NB4 (cell line): ENCODE measurements at regions not wholly inside any gene's neighbourhood (a gene's known extent, or its start where the extent isn't known, plus 50 kb on each side); places are given as distances from the start of the nearest gene placed in this dataset.

ENCODE experiments used
- DNase-seq: peaks from one replicate; pipeline ENCODE4 v3.0.0; 2010; ENCODE audit warnings: low read depth
- H3K4me3 ChIP-seq: one replicate; pipeline ENCODE4 v1.5.1; 2011; ENCODE audit warnings: mild to moderate bottlenecking, low read depth, low read length, moderate library complexity
- MAX ChIP-seq: IDR thresholded peaks from 2 replicates; pipeline ENCODE4 v1.6.1; 2011; ENCODE audit warnings: low read depth, low read length
- MYC ChIP-seq: IDR thresholded peaks from 2 replicates; pipeline ENCODE4 v1.6.1; 2011; ENCODE audit warnings: low read depth, low read length
- POLR2A ChIP-seq: IDR thresholded peaks from 2 replicates; pipeline ENCODE4 v1.6.1; 2011; ENCODE audit warnings: mild to moderate bottlenecking; ENCODE audit not compliant: insufficient read length; ENCODE audit errors: extremely low read depth
- TF ChIP-seq, protein P1 (sequence below): IDR thresholded peaks from one replicate; pipeline ENCODE4 v1.5.1; 2012; ENCODE audit warnings: low read depth, low read length

DNA sequence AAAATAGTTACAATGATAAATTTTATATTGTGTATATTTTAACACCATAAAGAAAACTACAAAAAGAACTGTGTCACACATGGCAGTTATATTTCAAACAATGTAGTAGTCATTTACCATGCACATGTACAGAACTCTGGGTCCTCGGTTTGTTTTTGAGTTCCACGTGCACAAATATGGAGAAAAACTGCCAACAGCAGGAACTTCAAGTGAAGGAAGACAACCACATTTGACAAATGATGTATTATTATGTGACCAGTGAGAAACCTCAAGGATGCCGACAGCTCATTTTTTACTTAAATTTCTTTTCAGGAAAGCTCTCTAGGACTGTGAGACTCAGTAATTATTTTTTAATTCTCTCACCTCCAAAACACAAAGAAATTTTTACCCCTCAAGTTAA, 244.2 kb upstream of the USP15 start:
- no peak for DNase-seq
- no peak overlapping the region for H3K4me3 ChIP-seq
- TF ChIP-seq, protein P1, sequence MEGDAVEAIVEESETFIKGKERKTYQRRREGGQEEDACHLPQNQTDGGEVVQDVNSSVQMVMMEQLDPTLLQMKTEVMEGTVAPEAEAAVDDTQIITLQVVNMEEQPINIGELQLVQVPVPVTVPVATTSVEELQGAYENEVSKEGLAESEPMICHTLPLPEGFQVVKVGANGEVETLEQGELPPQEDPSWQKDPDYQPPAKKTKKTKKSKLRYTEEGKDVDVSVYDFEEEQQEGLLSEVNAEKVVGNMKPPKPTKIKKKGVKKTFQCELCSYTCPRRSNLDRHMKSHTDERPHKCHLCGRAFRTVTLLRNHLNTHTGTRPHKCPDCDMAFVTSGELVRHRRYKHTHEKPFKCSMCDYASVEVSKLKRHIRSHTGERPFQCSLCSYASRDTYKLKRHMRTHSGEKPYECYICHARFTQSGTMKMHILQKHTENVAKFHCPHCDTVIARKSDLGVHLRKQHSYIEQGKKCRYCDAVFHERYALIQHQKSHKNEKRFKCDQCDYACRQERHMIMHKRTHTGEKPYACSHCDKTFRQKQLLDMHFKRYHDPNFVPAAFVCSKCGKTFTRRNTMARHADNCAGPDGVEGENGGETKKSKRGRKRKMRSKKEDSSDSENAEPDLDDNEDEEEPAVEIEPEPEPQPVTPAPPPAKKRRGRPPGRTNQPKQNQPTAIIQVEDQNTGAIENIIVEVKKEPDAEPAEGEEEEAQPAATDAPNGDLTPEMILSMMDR = no peak
- TF ChIP-seq POLR2A (no peak), MAX (no peak), MYC (no peak)

DNA sequence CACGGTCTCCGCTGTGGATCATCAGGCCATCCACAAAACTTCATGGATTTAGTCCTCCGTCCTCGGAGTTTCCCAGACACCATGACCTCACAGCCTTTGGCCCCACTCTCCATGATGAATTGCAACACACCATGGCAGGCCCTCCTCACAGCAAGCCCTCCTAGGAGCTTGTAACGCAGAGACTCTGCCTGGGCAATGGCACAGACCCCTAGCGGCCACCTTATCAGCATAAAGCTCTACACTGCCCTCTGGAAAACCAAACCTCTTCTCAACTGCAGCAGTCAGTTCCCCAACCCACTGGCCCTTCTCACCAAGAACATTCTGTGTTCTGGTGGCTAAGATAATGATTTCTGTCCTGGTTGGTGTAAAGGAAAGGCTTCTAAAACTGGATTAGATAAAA, 238.4 kb upstream of the USP15 start:
- TF ChIP-seq MYC (no peak), POLR2A (no peak)
- TF ChIP-seq, protein P1 = no peak
- DNase-seq = no peak
- no peak overlapping the region for H3K4me3 ChIP-seq

DNA sequence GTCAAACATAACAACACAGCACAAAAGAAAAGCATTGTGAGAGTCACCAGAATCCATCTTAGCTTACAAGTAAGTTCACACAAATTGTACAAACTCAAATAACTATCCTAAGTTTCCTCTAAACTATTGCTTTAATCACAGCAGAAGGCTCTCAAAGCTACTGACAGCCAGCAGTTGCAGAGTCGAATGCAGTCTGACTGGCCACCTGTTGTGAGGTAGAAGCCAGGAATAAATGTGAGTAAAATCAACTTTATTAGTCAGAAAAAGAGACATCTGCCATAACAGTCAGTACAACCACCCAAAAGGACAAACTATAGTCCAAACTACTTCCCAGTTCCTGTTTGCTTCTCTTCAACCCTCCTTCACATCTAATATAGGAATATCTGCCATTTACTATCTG, 231.7 kb upstream of the USP15 start:
- no peak overlapping the region for H3K4me3 ChIP-seq
- no peak for DNase-seq
- TF ChIP-seq MYC (no peak), POLR2A (no peak)

GRCh38 chr12:62032870-62033269, 227.3 kb upstream of the USP15 start:
- DNase-seq = no peak
- no peak overlapping the region for H3K4me3 ChIP-seq
- TF ChIP-seq MAX (no peak), POLR2A (no peak), MYC (no peak)
- TF ChIP-seq, protein P1 = no peak

- no peak for DNase-seq
- TF ChIP-seq MAX (no peak), POLR2A (no peak), MYC (no peak)
- TF ChIP-seq, protein P1 = no peak
- no peak overlapping the region for H3K4me3 ChIP-seq
Observed at GRCh38 chr12:62044450-62045135, 215.6 kb upstream of the USP15 start.

DNA sequence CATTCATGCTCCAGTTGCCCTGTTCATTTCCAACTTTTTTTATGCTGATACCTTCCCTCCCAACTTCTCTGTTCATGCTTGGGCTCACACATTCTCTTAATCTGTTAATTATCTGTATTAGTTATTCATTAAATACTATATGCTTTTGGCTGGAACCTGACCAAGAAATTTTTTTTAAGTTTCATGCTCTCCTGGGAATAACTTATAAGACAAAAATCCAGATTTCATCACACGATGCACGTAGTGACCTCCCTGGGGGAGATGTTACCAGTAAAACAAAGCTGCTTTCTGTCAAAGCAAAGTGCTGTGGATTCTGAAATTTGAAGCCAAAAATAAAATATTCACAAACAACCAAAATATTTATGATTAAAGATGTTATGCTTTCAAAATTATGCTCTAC, 215.0 kb upstream of the USP15 start:
- no peak overlapping the region for H3K4me3 ChIP-seq
- no peak for TF ChIP-seq MYC
- TF ChIP-seq MAX = no peak
- TF ChIP-seq POLR2A = no peak
- TF ChIP-seq, protein P1 = no peak
- no peak for DNase-seq
